ENCODE measurements at regions not wholly inside any gene's neighbourhood (a gene's known extent, or its start where the extent isn't known, plus 50 kb on each side); places are given as distances from the start of the nearest gene placed in this dataset.

GRCh38 chr6:119894811-119895210 is 545.2 kb upstream of the MAN1A1 start:
- Histone ChIP-seq H3K27me3 (ENCODE audit: control insufficient read depth in 2 of 2, insufficient read depth in 2 of 2, low read length in 2 of 2) (no peaks in the 10 kb centered on the region), H3K9me1 (ENCODE audit: control insufficient read depth, insufficient read depth, low read length) (no peaks in the 10 kb centered on the region), H3K36me3 (ENCODE audit: control insufficient read depth, insufficient read depth, low read length) (no peaks in the 10 kb centered on the region), H3K4me3 (no peak overlapping the region), H3K9ac (ENCODE audit: insufficient read depth in 1 of 2, low read depth in 2 of 2, low read length in 2 of 2) (no peak overlapping the region), H2AFZ (ENCODE audit: low read depth, low read length) (no peak overlapping the region), H3K4me1 (replicated peaks in 1 of 2; ENCODE audit: control insufficient read depth in 2 of 2, insufficient read depth in 2 of 2, low read length in 2 of 2) (no peaks in the 10 kb centered on the region), H3K9me3 (replicated peaks; ENCODE audit: control insufficient read depth, insufficient read depth, low read depth, low read length) (no peaks in the 10 kb centered on the region), H3K27ac (ENCODE audit: extremely low read depth, low read depth, low read length) (no peak overlapping the region), H4K20me1 (replicated peaks; ENCODE audit: control insufficient read depth, insufficient read depth, low read length) (no peaks in the 10 kb centered on the region), H3K4me2 (ENCODE audit: insufficient read depth, low read length) (no peak overlapping the region), H3K79me2 (ENCODE audit: control insufficient read depth, insufficient read depth, low read length) (no peaks in the 10 kb centered on the region)
- no peak for FAIRE-seq
- no peak for ATAC-seq
- ChIA-PET CTCF (ENCODE audit: low intra/inter-chr PET ratio) (no interaction called here), POLR2A (no interaction called here)
- no TSS peak for BruUV-seq (replicated peaks)
- intact Hi-C loops (cut with micrococcal nuclease), result no loop called here
- no peak for DNase-seq (ENCODE audit: extremely low read depth in 1 of 4, low spot score in 3 of 4)
- in situ Hi-C loops (cut with MboI), result no loop called here
- TF ChIP-seq POLR3A (IDR thresholded peaks at IDR 0.05; ENCODE audit: borderline replicate concordance, extremely low read depth, insufficient read depth, insufficient read length), result no peak
- TF ChIP-seq JUND (IDR thresholded peaks at IDR 0.05; ENCODE audit: borderline replicate concordance, low read depth, low read length), result no peak
- no peak for TF ChIP-seq JUND (tag; IDR thresholded peaks at IDR 0.05; ENCODE audit: borderline replicate concordance, low read depth, low read length)
- TF ChIP-seq EP400 (IDR thresholded peaks at IDR 0.05), result no peak
- no peak for TF ChIP-seq SMC3 (conservative IDR thresholded peaks at IDR 0.05; ENCODE audit: insufficient read depth, low read depth, low read length)
- TF ChIP-seq HNRNPUL1 (IDR thresholded peaks at IDR 0.05; ENCODE audit: low read length), result no peak
- no peak for TF ChIP-seq ZNF740 (CRISPR knock-in tag; IDR thresholded peaks at IDR 0.05)
- TF ChIP-seq ZNF740 (tag; IDR thresholded peaks at IDR 0.05), result no peak
- TF ChIP-seq ZBTB17 (CRISPR knock-in tag; IDR thresholded peaks at IDR 0.05), result no peak
- no peak for TF ChIP-seq PCBP2 (IDR thresholded peaks at IDR 0.05; ENCODE audit: low read depth, low read length, poor library complexity, severe bottlenecking)
- no peak for TF ChIP-seq SIX5 (IDR thresholded peaks at IDR 0.05; ENCODE audit: borderline replicate concordance in 1 of 2, insufficient read depth in 1 of 2, low read depth in 1 of 2, low read length in 2 of 2)
- no peak for TF ChIP-seq HOXB6 (CRISPR knock-in tag; IDR thresholded peaks at IDR 0.05; ENCODE audit: borderline replicate concordance)
- no peak for TF ChIP-seq ZNF696 (CRISPR knock-in tag; conservative IDR thresholded peaks at IDR 0.05)
- no peak for TF ChIP-seq ZSCAN32 (CRISPR knock-in tag; IDR thresholded peaks at IDR 0.05)
- no peak for TF ChIP-seq ZNF699 (CRISPR knock-in tag; IDR thresholded peaks at IDR 0.05; ENCODE audit: insufficient replicate concordance)
- no peak for TF ChIP-seq DACH1 (IDR thresholded peaks at IDR 0.05; ENCODE audit: partially characterized antibody)
- TF ChIP-seq HNRNPLL (IDR thresholded peaks at IDR 0.05; ENCODE audit: low read depth, low read length, poor library complexity, severe bottlenecking), result no peak
- TF ChIP-seq MECOM (CRISPR knock-in tag; IDR thresholded peaks at IDR 0.05), result no peak
- no peak for TF ChIP-seq CREB1 (IDR thresholded peaks at IDR 0.05)
- TF ChIP-seq CREB1 (CRISPR knock-in tag; IDR thresholded peaks at IDR 0.05), result no peak
